Neural crest cell (in vitro differentiated cells): ENCODE measurements at regions not wholly inside any gene's neighbourhood (a gene's known extent, or its start where the extent isn't known, plus 50 kb on each side); places are given as distances from the start of the nearest gene placed in this dataset.

Experiments
- DNase-seq: peaks from one replicate; pipeline ENCODE4 v3.0.0; 2021; ENCODE audit warnings: low read depth, mixed read lengths, low spot score
- H3K27ac Mint-ChIP-seq: one replicate; pipeline ENCODE4 v1.8.0; 2021; ENCODE audit warnings: mild to moderate bottlenecking, mixed read lengths; ENCODE audit not compliant: unreplicated experiment
- H3K27me3 Mint-ChIP-seq: 2 replicates; pipeline ENCODE4 v1.8.0; 2021; ENCODE audit warnings: low read depth, mild to moderate bottlenecking, mixed read lengths
- H3K36me3 Mint-ChIP-seq: 2 replicates; pipeline ENCODE4 v1.8.0; 2021; ENCODE audit warnings: low read depth, mild to moderate bottlenecking, mixed read lengths
- H3K4me1 Mint-ChIP-seq: 2 replicates; pipeline ENCODE4 v1.8.0; 2021; ENCODE audit warnings: mixed read lengths
- H3K4me3 Mint-ChIP-seq: one replicate; pipeline ENCODE4 v1.8.0; 2021; ENCODE audit warnings: mild to moderate bottlenecking, mixed read lengths
- H3K9me3 Mint-ChIP-seq: 2 replicates; pipeline ENCODE4 v1.8.0; 2021; ENCODE audit warnings: mixed read lengths
- CTCF ChIP-seq: fragments of 200-600 bp; sonication (generic); conservative IDR thresholded peaks from 2 replicates; pipeline ENCODE4 v1.5.0; 2021; ENCODE audit warnings: antibody characterized with exemption, mild to moderate bottlenecking

- Mint-ChIP-seq H3K4me3 (no peak overlapping the region), H3K36me3 (peaks cover 2% of the 10 kb centered on the region), H3K9me3 (peaks cover 9% of the 10 kb centered on the region), H3K27ac (no peak overlapping the region), H3K27me3 (no peaks in the 10 kb centered on the region), H3K4me1 (no peaks in the 10 kb centered on the region)
- DNase-seq: no peak
- no peak for TF ChIP-seq CTCF
These were observed 503.6 kb downstream of the MRPL39 start for GRCh38 chr21:25103500-25104207.

- Mint-ChIP-seq H3K36me3 (no peaks in the 10 kb centered on the region), H3K4me3 (no peak overlapping the region), H3K27ac (no peak overlapping the region), H3K27me3 (no peaks in the 10 kb centered on the region), H3K4me1 (no peaks in the 10 kb centered on the region), H3K9me3 (peaks cover 4% of the 10 kb centered on the region)
- no peak for TF ChIP-seq CTCF
- DNase-seq: no peak
These were observed 509.6 kb downstream of the MRPL39 start for GRCh38 chr21:25097648-25098047.

- no peak for TF ChIP-seq CTCF
- Mint-ChIP-seq H3K9me3 (peaks cover 7% of the 10 kb centered on the region), H3K4me3 (no peak overlapping the region), H3K27ac (no peak overlapping the region), H3K4me1 (no peaks in the 10 kb centered on the region), H3K36me3 (no peaks in the 10 kb centered on the region), H3K27me3 (no peaks in the 10 kb centered on the region)
- no peak for DNase-seq
These were observed 512.6 kb downstream of the MRPL39 start for GRCh38 chr21:25094695-25095094.

- no peak for TF ChIP-seq CTCF
- H3K27me3 Mint-ChIP-seq: no peaks in the 10 kb centered on the region
- H3K4me3 Mint-ChIP-seq: no peak overlapping the region
- DNase-seq: no peak
- peaks cover 9% of the 10 kb centered on the region for H3K9me3 Mint-ChIP-seq
- no peak overlapping the region for H3K27ac Mint-ChIP-seq
- no peaks in the 10 kb centered on the region for H3K36me3 Mint-ChIP-seq
- no peaks in the 10 kb centered on the region for H3K4me1 Mint-ChIP-seq
These were observed 514.8 kb downstream of the MRPL39 start for GRCh38 chr21:25092441-25093011.

GRCh38 chr21:25081096-25081495 is 526.2 kb downstream of the MRPL39 start:
- no peak for TF ChIP-seq CTCF
- Mint-ChIP-seq H3K27ac (no peak overlapping the region), H3K4me1 (no peaks in the 10 kb centered on the region), H3K9me3 (no peaks in the 10 kb centered on the region), H3K4me3 (no peak overlapping the region), H3K36me3 (peaks cover 2% of the 10 kb centered on the region), H3K27me3 (no peaks in the 10 kb centered on the region)
- no peak for DNase-seq
